ENCODE measurements at regions not wholly inside any gene's neighbourhood (a gene's known extent, or its start where the extent isn't known, plus 50 kb on each side); places are given as distances from the start of the nearest gene placed in this dataset.

GRCh38 chr4:123327846-123328429 is 68.7 kb upstream of the SPRY1 start:
- TF ChIP-seq CTCF (IDR thresholded peaks at IDR 0.05 in 8 of 11, conservative IDR thresholded peaks at IDR 0.05 in 3 of 11): no peak
- TF ChIP-seq POLR2A (IDR thresholded peaks at IDR 0.05): no peak

Measured in spleen (tissue), 7 donors.